Ishikawa (cell line): ENCODE measurements at regions not wholly inside any gene's neighbourhood (a gene's known extent, or its start where the extent isn't known, plus 50 kb on each side); places are given as distances from the start of the nearest gene placed in this dataset.

Experiments
- CEBPB ChIP-seq: IDR thresholded peaks from 2 replicates; pipeline ENCODE4 v1.6.1; 2012
- CREB1 ChIP-seq: IDR thresholded peaks from 2 replicates; pipeline ENCODE4 v1.6.1; 2012; ENCODE audit warnings: low read depth
- EGR1 ChIP-seq: IDR thresholded peaks from 2 replicates; pipeline ENCODE4 v1.6.1; 2012
- EP300 ChIP-seq: IDR thresholded peaks from 2 replicates; pipeline ENCODE4 v1.6.1; 2012; ENCODE audit warnings: borderline replicate concordance
- FOXM1 ChIP-seq: IDR thresholded peaks from 2 replicates; pipeline ENCODE4 v1.6.1; 2012; ENCODE audit warnings: low read depth, borderline replicate concordance
- MAX ChIP-seq: IDR thresholded peaks from 2 replicates; pipeline ENCODE4 v1.6.1; 2012
- NFIC ChIP-seq: IDR thresholded peaks from 2 replicates; pipeline ENCODE4 v1.6.1; 2012
- RAD21 ChIP-seq: IDR thresholded peaks from 2 replicates; pipeline ENCODE4 v1.6.1; 2012; ENCODE audit warnings: low read depth
- REST ChIP-seq: IDR thresholded peaks from 2 replicates; pipeline ENCODE4 v1.6.1; 2012; ENCODE audit warnings: low read depth, mild to moderate bottlenecking
- TAF1 ChIP-seq: IDR thresholded peaks from 2 replicates; pipeline ENCODE4 v1.6.1; 2012; ENCODE audit warnings: low read depth, mild to moderate bottlenecking
- TCF12 ChIP-seq: IDR thresholded peaks from 2 replicates; pipeline ENCODE4 v1.6.1; 2012; ENCODE audit warnings: low read depth
- TEAD4 ChIP-seq: IDR thresholded peaks from 2 replicates; pipeline ENCODE4 v1.6.1; 2012
- USF1 ChIP-seq: IDR thresholded peaks from 2 replicates; pipeline ENCODE4 v1.6.1; 2012
- YY1 ChIP-seq: IDR thresholded peaks from 2 replicates; pipeline ENCODE4 v1.6.1; 2012; ENCODE audit warnings: low read depth
- ZBTB7A ChIP-seq: IDR thresholded peaks from 2 replicates; pipeline ENCODE4 v1.6.1; 2012; ENCODE audit warnings: low read depth

- TF ChIP-seq USF1 (no peak), NFIC (no peak), RAD21 (peak; percentile 56), TCF12 (no peak), TEAD4 (no peak)
Measured at GRCh38 chr5:39570403-39571027, 145.7 kb upstream of the DAB2 start.

- TF ChIP-seq USF1 (no peak), EP300 (no peak), YY1 (no peak), FOXM1 (no peak), CREB1 (no peak), REST (no peak), TCF12 (no peak), CEBPB (no peak), NFIC (no peak), RAD21 (no peak), ZBTB7A (no peak), TAF1 (no peak), EGR1 (no peak), TEAD4 (no peak), MAX (no peak)
Measured at GRCh38 chr5:39569857-39570256, 145.1 kb upstream of the DAB2 start.

- TF ChIP-seq TEAD4 = no peak
- TF ChIP-seq TAF1 = no peak
- TF ChIP-seq YY1 = no peak
- no peak for TF ChIP-seq CEBPB
Measured at GRCh38 chr5:39566891-39567290, 142.1 kb upstream of the DAB2 start.

- TF ChIP-seq NFIC = no peak
- TF ChIP-seq CEBPB = no peak
- TF ChIP-seq TCF12 = no peak
- TF ChIP-seq MAX = no peak
- TF ChIP-seq USF1 = no peak
- no peak for TF ChIP-seq EGR1
- TF ChIP-seq CREB1 = no peak
- TF ChIP-seq FOXM1 = no peak
- no peak for TF ChIP-seq YY1
- no peak for TF ChIP-seq EP300
- no peak for TF ChIP-seq TAF1
- no peak for TF ChIP-seq ZBTB7A
- TF ChIP-seq REST = no peak
- no peak for TF ChIP-seq TEAD4
Measured at GRCh38 chr5:39566029-39566428, 141.2 kb upstream of the DAB2 start.

- TF ChIP-seq TAF1 (no peak), MAX (no peak), CREB1 (no peak), EGR1 (no peak), FOXM1 (no peak), TCF12 (no peak), ZBTB7A (no peak), EP300 (no peak)
Measured at GRCh38 chr5:39561421-39561820, 136.6 kb upstream of the DAB2 start.

GRCh38 chr5:39560726-39561125 is 135.9 kb upstream of the DAB2 start:
- TF ChIP-seq TCF12 = no peak
- TF ChIP-seq CEBPB = no peak
- no peak for TF ChIP-seq RAD21
- TF ChIP-seq FOXM1 = no peak
- TF ChIP-seq MAX = no peak
- TF ChIP-seq ZBTB7A = no peak
- no peak for TF ChIP-seq REST
- no peak for TF ChIP-seq CREB1
